ENCODE measurements at regions not wholly inside any gene's neighbourhood (a gene's known extent, or its start where the extent isn't known, plus 50 kb on each side); places are given as distances from the start of the nearest gene placed in this dataset.
"Not testable (repeated sequence)": the region's sequence is repeated elsewhere in the genome, so short reads cannot be mapped to it uniquely, and the experiment has no call there.

- DNase-seq (ENCODE audit: low spot score), result no peak
These were observed 156.9 kb upstream of the TTC29 start for GRCh38 chr4:147102596-147102995.

- no peak for DNase-seq (ENCODE audit: low spot score)
These were observed 157.8 kb upstream of the TTC29 start for GRCh38 chr4:147103403-147103946.

- DNase-seq (ENCODE audit: low spot score), result no peak
These were observed 159.1 kb upstream of the TTC29 start for GRCh38 chr4:147104768-147105167.

DNA sequence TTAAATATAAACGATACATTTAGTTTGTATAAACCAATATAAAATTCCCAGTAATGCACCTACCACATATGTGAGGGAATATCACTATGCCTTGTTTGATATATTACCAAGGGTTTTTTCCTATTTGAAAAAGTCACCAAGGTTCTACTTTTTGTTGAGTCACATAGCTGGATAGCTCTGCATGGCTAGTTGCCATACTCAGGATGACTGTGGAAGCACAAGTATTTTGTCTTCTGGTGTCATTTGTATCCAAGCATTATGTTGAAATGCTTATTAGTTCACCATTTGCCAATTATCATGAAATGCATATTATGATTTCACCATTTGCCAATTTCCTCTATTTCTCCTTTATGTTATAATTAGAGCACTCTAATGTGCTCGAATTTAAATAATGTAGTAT lies 162.7 kb upstream of the TTC29 start:
- DNase-seq (ENCODE audit: low spot score), result no peak

- DNase-seq (ENCODE audit: low spot score), result no peak
These were observed 164.1 kb upstream of the TTC29 start for GRCh38 chr4:147109800-147110199.

- peak; percentile 16 for DNase-seq (ENCODE audit: low spot score)
These were observed 165.1 kb upstream of the TTC29 start for GRCh38 chr4:147110473-147111367.

DNA sequence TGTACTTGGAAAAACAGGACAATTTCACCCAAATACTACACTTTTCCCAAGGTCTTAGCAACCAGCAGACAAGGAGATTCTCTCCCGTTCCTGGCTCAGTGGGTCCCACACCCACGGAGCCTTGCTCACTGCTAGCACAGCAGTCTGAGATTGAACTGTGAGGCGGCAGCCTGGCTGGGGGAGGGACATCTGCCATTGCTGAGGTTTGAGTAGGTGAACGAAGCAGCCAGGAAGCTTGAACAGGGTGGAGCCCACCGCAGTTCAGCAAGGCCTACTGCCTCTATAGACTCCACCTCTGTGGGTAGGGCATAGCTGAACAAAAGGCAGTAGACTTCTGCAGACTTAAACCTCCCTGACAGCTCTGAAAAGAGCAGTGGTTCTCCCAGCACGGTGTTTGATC lies 166.5 kb upstream of the TTC29 start:
- not testable (repeated sequence) for DNase-seq (ENCODE audit: low spot score)

DNA sequence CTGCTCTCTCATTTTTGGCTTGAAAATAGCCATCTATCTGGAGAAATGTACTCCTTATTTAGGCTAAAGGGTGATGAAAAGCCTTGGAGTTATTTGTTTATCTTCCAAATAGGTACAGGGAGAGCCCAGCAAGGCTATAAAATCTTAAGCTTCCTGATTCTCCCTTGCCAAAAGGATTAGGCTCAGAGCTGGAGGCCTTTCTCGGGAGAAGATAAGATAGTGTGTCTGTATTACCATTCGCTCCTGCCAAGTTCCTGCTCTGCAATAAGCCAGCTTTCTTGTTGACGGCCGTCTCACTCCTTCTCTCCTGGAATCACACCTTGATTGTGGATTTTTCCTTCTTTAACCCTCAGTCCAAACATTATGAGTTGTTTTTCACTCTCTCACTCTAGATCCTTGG lies 171.8 kb upstream of the TTC29 start:
- DNase-seq (ENCODE audit: low spot score), result peak; percentile 1

- DNase-seq (ENCODE audit: low spot score), result no peak
These were observed 172.9 kb upstream of the TTC29 start for GRCh38 chr4:147118528-147118927.

DNA sequence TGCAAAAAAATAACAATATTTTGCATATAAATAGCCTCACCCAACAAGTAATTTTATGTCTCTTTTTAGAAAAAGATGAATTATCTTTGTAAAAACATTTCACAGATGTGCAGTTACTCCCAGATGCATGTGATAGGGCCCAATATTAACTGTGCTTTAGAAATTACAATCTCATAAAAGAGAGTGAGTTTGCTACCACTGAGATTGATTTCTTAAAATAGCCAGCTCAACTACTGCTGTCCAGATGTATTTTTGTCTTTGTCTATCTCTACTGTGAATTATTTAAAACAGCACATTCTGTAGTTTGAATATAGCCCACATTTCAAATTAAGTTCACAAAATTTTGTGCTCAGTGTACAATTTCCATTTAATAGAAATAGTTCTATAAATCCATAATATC lies 177.0 kb upstream of the TTC29 start:
- no peak for DNase-seq (ENCODE audit: low spot score)

GRCh38 chr4:147123146-147123545 lies 177.5 kb upstream of the TTC29 start:
- DNase-seq (ENCODE audit: low spot score), result no peak

GRCh38 chr4:147128787-147129186 lies 183.1 kb upstream of the TTC29 start:
- no peak for DNase-seq (ENCODE audit: low spot score)

DNA sequence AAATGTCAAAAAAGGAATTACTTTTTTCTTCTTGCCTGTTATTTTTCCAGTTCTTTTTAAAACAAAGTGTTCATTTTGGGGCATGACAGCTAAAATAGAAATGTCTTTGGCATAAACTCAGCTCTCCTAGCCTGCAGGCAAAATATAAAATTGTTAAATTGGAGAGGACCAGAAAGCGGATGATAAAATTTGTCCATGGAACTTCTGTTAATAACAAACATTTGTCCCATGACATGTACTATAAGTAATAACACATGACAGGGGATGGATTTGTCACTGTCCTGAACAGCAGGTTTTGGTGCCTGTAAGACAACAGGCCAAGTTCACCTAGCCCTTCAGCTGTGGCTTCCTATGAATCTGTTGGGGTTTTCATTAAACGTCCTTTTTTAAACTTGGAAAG lies 184.0 kb upstream of the TTC29 start:
- no peak for DNase-seq (ENCODE audit: low spot score)

GRCh38 chr4:147134536-147135210 lies 189.0 kb upstream of the TTC29 start:
- DNase-seq (ENCODE audit: low spot score), result no peak

- no peak for DNase-seq (ENCODE audit: low spot score)
These were observed 190.6 kb upstream of the TTC29 start for GRCh38 chr4:147136310-147136709.

GRCh38 chr4:147136751-147137150 lies 191.1 kb upstream of the TTC29 start:
- DNase-seq (ENCODE audit: low spot score), result no peak

- DNase-seq (ENCODE audit: low spot score), result no peak
These were observed 191.6 kb upstream of the TTC29 start for GRCh38 chr4:147137280-147137679.

GRCh38 chr4:147138171-147138570 lies 192.5 kb upstream of the TTC29 start:
- DNase-seq (ENCODE audit: low spot score), result no peak

DNA sequence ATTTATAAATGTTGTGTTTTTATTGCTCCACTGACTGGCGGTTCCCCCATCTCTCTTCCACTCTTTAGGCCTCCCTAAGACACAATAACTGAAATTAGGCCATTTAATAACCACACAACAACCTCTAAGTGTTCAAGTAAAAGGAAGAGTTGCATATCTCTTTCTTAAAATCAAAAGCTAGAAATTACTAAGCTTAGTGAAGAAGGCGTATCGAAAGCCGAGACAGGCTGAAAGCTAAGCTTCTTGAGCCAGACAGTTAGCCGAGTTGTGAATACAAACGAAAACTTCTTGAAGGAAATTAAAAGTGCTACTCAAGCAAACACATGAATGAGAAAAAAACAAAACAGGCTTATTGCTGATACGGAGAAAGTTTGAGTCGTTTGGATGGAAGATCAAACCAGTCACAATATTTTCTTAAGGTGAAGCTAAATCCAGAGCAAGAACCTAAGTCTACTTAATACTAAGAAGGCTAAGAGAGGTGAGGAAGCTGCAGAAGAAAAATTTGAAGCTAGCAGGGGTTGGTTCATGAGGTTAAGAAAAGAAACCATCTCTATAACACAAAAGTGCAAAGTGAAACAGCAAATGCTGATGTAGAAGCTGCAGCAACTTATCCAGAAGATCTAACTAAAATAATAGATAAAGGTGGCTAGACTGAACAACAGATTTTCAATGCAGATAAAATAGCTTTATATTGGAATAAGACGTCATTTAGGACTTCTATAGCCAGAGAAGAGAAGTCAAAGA lies 194.0 kb upstream of the TTC29 start:
- DNase-seq (ENCODE audit: low spot score), result no peak

- DNase-seq (ENCODE audit: low spot score), result no peak
These were observed 206.1 kb upstream of the TTC29 start for GRCh38 chr4:147151763-147152162.

- peak; percentile 34 for DNase-seq (ENCODE audit: low spot score)
These were observed 212.4 kb upstream of the TTC29 start for GRCh38 chr4:147157860-147158701.

Data from HT-29 (cell line).